Loucy (cell line): ENCODE measurements at regions not wholly inside any gene's neighbourhood (a gene's known extent, or its start where the extent isn't known, plus 50 kb on each side); places are given as distances from the start of the nearest gene placed in this dataset.
A peak's percentile ranks its signal among the peaks of the same experiment; 100 is the strongest.

Experiments
- H2AFZ ChIP-seq: fragments of 200-600 bp; sonication (generic); 2 replicates; pipeline ENCODE4 v1.6.0; 2016; ENCODE audit warnings: antibody characterized with exemption, mild to moderate bottlenecking, low read length, moderate library complexity
- H3F3A ChIP-seq: fragments of 200-600 bp; 2 replicates; pipeline ENCODE4 v1.6.0; 2016; ENCODE audit warnings: antibody characterized with exemption, low read depth, mild to moderate bottlenecking
- H3K27me3 ChIP-seq: fragments of 200-600 bp; sonication (generic); 2 replicates; pipeline ENCODE4 v1.6.1; 2014; ENCODE audit warnings: low read length, mild to moderate bottlenecking; ENCODE audit not compliant: insufficient read depth, poor library complexity, severe bottlenecking
- H3K36me3 ChIP-seq: fragments of 200-600 bp; sonication (generic); 2 replicates; pipeline ENCODE4 v1.6.1; 2016; ENCODE audit warnings: low read length; ENCODE audit not compliant: insufficient read depth
- H3K4me1 ChIP-seq: fragments of 200-600 bp; sonication (generic); 2 replicates; pipeline ENCODE4 v1.5.1; 2014; ENCODE audit warnings: low read length, mild to moderate bottlenecking; ENCODE audit not compliant: insufficient read depth, poor library complexity, severe bottlenecking
- H3K4me2 ChIP-seq: fragments of 200-600 bp; sonication (generic); 2 replicates; pipeline ENCODE4 v1.6.0; 2014; ENCODE audit warnings: antibody characterized with exemption, low read length, low read depth, mild to moderate bottlenecking; ENCODE audit not compliant: poor library complexity, severe bottlenecking
- H3K4me3 ChIP-seq: fragments of 200-600 bp; sonication (generic); 2 replicates; pipeline ENCODE4 v1.5.1; 2014; ENCODE audit warnings: low read length, mild to moderate bottlenecking, mixed read lengths; ENCODE audit not compliant: poor library complexity, severe bottlenecking
- H3K79me2 ChIP-seq: fragments of 200-600 bp; sonication (generic); 2 replicates; pipeline ENCODE4 v1.6.1; 2014; ENCODE audit warnings: low read length; ENCODE audit not compliant: insufficient read depth
- H3K9ac ChIP-seq: fragments of 200-600 bp; sonication (generic); 2 replicates; pipeline ENCODE4 v1.6.0; 2014; ENCODE audit warnings: mild to moderate bottlenecking, low read depth, low read length, moderate library complexity; ENCODE audit not compliant: poor library complexity, severe bottlenecking
- H3K9me2 ChIP-seq: fragments of 200-600 bp; sonication (generic); replicated peaks from 2 replicates; pipeline ENCODE4 v1.6.1; 2016; ENCODE audit warnings: low read depth, low read length, mixed read lengths
- H3K9me3 ChIP-seq: fragments of 200-600 bp; sonication (generic); 2 replicates; pipeline ENCODE4 v1.6.1; 2014; ENCODE audit warnings: mild to moderate bottlenecking, antibody characterized with exemption, low read length, low read depth; ENCODE audit not compliant: insufficient read depth
- H4K20me1 ChIP-seq: fragments of 200-600 bp; sonication (generic); 2 replicates; pipeline ENCODE4 v1.6.0; 2014; ENCODE audit warnings: antibody characterized with exemption, low read length, mild to moderate bottlenecking; ENCODE audit not compliant: insufficient read depth, poor library complexity, severe bottlenecking
- CTCF ChIP-seq: fragments of 200-600 bp; sonication (generic); conservative IDR thresholded peaks from 2 replicates; pipeline ENCODE4 v1.5.1; 2014; ENCODE audit warnings: mild to moderate bottlenecking, antibody characterized with exemption, low read length
- EZH2phosphoT487 ChIP-seq: fragments of 200-600 bp; IDR thresholded peaks from 2 replicates; pipeline ENCODE4 v1.6.1; 2018; ENCODE audit warnings: antibody characterized with exemption, mild to moderate bottlenecking, moderate library complexity, borderline replicate concordance

DNA sequence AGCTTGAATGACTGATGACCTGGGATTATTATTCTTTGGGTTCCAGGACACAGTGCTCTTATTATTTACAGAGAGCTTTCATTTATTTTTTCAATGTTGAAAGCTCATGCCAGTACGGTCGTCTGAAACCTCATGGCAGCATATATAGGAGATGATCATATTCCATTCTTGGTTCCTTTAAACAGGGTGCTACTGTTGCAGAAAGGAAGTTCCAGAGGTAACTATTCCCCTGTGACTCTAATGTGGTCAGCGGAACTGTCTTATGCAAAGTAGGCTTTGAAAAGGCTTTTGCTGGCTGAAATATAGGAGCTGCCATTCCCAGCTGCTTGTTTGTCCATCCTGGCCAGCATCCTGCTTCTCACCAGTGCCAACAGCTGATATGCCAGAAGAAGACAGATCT, 208.3 kb upstream of the LEF1 start:
- Histone ChIP-seq H3K9ac (peak overlapping the region; percentile 36), H4K20me1 (no peaks in the 10 kb centered on the region), H3F3A (no peaks in the 10 kb centered on the region), H2AFZ (0 out of 2 replicates have a peak overlapping the region, but pooled peaks have one; percentile 3), H3K4me2 (peak overlapping the region; percentile 33), H3K9me3 (0 out of 2 replicates have a peak, but pooled peaks cover 5% of the 10 kb centered on the region), H3K4me1 (peaks cover 84% of the 10 kb centered on the region), H3K4me3 (no peak overlapping the region), H3K9me2 (no peaks in the 10 kb centered on the region), H3K36me3 (no peaks in the 10 kb centered on the region), H3K79me2 (no peaks in the 10 kb centered on the region), H3K27me3 (no peaks in the 10 kb centered on the region)
- TF ChIP-seq EZH2phosphoT487 = no peak
- TF ChIP-seq CTCF = no peak

GRCh38 chr4:108375434-108375833, 206.7 kb upstream of the LEF1 start:
- no peak overlapping the region for H3K4me3 ChIP-seq
- TF ChIP-seq EZH2phosphoT487 (no peak), CTCF (no peak)
- no peak overlapping the region for H3K4me2 ChIP-seq
- H3K27me3 ChIP-seq = no peaks in the 10 kb centered on the region
- no peaks in the 10 kb centered on the region for H3K79me2 ChIP-seq
- H3K9me2 ChIP-seq = no peaks in the 10 kb centered on the region
- no peaks in the 10 kb centered on the region for H4K20me1 ChIP-seq
- no peaks in the 10 kb centered on the region for H3K36me3 ChIP-seq
- no peaks in the 10 kb centered on the region for H3F3A ChIP-seq
- no peak overlapping the region for H2AFZ ChIP-seq
- no peak overlapping the region for H3K9ac ChIP-seq
- peaks cover 91% of the 10 kb centered on the region for H3K4me1 ChIP-seq
- H3K9me3 ChIP-seq = 0 out of 2 replicates have a peak, but pooled peaks cover 5% of the 10 kb centered on the region

- Histone ChIP-seq H3K36me3 (no peaks in the 10 kb centered on the region), H3K4me1 (peaks cover 76% of the 10 kb centered on the region), H3K9me3 (no peaks in the 10 kb centered on the region), H3F3A (no peaks in the 10 kb centered on the region), H3K4me3 (peak overlapping the region; percentile 29), H3K27me3 (no peaks in the 10 kb centered on the region), H2AFZ (0 out of 2 replicates have a peak overlapping the region, but pooled peaks have one; percentile 3), H3K79me2 (no peaks in the 10 kb centered on the region), H4K20me1 (no peaks in the 10 kb centered on the region), H3K4me2 (peak overlapping the region; percentile 55), H3K9ac (peak overlapping the region; percentile 35), H3K9me2 (no peaks in the 10 kb centered on the region)
- TF ChIP-seq CTCF = no peak
- TF ChIP-seq EZH2phosphoT487 = no peak
These were observed 203.9 kb upstream of the LEF1 start for GRCh38 chr4:108372681-108373080.
